Naive thymus-derived CD4-positive, alpha-beta T cell (primary cell): ENCODE measurements at regions not wholly inside any gene's neighbourhood (a gene's known extent, or its start where the extent isn't known, plus 50 kb on each side); places are given as distances from the start of the nearest gene placed in this dataset.

Source experiments
- ATAC-seq: fragments of 150-1000 bp; cut with Tn5 transposase; 2 replicates; pipeline ENCODE4 v1.10.0; 2021; ENCODE audit warnings: mild to moderate bottlenecking, moderate library complexity
- CTCF ChIA-PET: fragments of 350-600 bp; sonication (Branson Sonifier 250); formaldehyde crosslinking; loops from one replicate; lab custom pipeline; 2021; ENCODE audit warnings: antibody characterized with exemption; lab: Charles Lee
- POLR2A ChIA-PET: fragments of 350-600 bp; sonication (Branson Sonifier 250); formaldehyde crosslinking; loops from one replicate; lab custom pipeline; 2021; ENCODE audit warnings: antibody characterized with exemption, inconsistent platforms; lab: Charles Lee
- DNase-seq, 9 donors: peaks; one replicate each; pipeline versions ENCODE4 v3.0.0 to v3.0.0-alpha.2; 2020 to 2022; ENCODE audit warnings: mixed read lengths in 1 of 9
- H3K27ac ChIP-seq: one replicate; pipeline ENCODE4 v1.7.0; 2013; ENCODE audit warnings: mild to moderate bottlenecking, low read depth, low read length, moderate library complexity
- H3K27me3 ChIP-seq, 2 donors: one replicate each; pipeline ENCODE4 v1.7.0; 2013; ENCODE audit warnings: low read length in 2 of 2, mild to moderate bottlenecking in 2 of 2, moderate library complexity in 2 of 2; ENCODE audit not compliant: control insufficient read depth in 2 of 2, insufficient read depth in 2 of 2
- H3K36me3 ChIP-seq, 3 experiments: 1 replicate in 2 of 3; 2 replicates in 1 of 3; pipeline ENCODE4 v1.7.0; 2013; ENCODE audit warnings: low read length in 3 of 3, mild to moderate bottlenecking in 3 of 3, moderate library complexity in 1 of 3; ENCODE audit not compliant: insufficient read depth in 3 of 3, control insufficient read depth in 2 of 3
- H3K4me1 ChIP-seq, 2 donors: one replicate each; pipeline ENCODE4 v1.7.0; 2013; ENCODE audit warnings: low read length in 2 of 2, mild to moderate bottlenecking in 2 of 2, moderate library complexity in 1 of 2; ENCODE audit not compliant: control insufficient read depth in 2 of 2, insufficient read depth in 2 of 2
- H3K4me3 ChIP-seq: 2 replicates; pipeline ENCODE4 v1.7.0; 2013; ENCODE audit warnings: mild to moderate bottlenecking, low read length
- H3K9me3 ChIP-seq, 3 experiments: 1 replicate in 2 of 3; 2 replicates in 1 of 3; pipeline ENCODE4 v1.7.0; 2013; ENCODE audit warnings: low read length in 3 of 3; ENCODE audit not compliant: control insufficient read depth in 2 of 3
- H3K27ac Mint-ChIP-seq, 9 donors: one replicate each; pipeline ENCODE4 v1.8.0; 2020 to 2022; ENCODE audit warnings: mixed read lengths in 9 of 9, mild to moderate bottlenecking in 8 of 9, moderate library complexity in 5 of 9, inconsistent platforms in 2 of 9
- H3K27me3 Mint-ChIP-seq, 5 donors: one replicate each; pipeline ENCODE4 v1.8.0; 2021 to 2022; ENCODE audit warnings: mixed read lengths in 5 of 5, mild to moderate bottlenecking in 1 of 5
- H3K36me3 Mint-ChIP-seq, 5 donors: one replicate each; pipeline ENCODE4 v1.8.0; 2020 to 2022; ENCODE audit warnings: mixed read lengths in 5 of 5, mild to moderate bottlenecking in 3 of 5, inconsistent platforms in 1 of 5
- H3K4me1 Mint-ChIP-seq, 7 donors: one replicate each; pipeline ENCODE4 v1.8.0; 2020 to 2022; ENCODE audit warnings: mixed read lengths in 7 of 7, mild to moderate bottlenecking in 3 of 7, inconsistent platforms in 1 of 7
- H3K4me3 Mint-ChIP-seq, 10 donors: one replicate each; pipeline ENCODE4 v1.8.0; 2020 to 2022; ENCODE audit warnings: mild to moderate bottlenecking in 10 of 10, mixed read lengths in 10 of 10, moderate library complexity in 6 of 10, inconsistent platforms in 2 of 10
- H3K9me3 Mint-ChIP-seq, 11 donors: one replicate each; pipeline ENCODE4 v1.8.0; 2020 to 2022; ENCODE audit warnings: mixed read lengths in 11 of 11, mild to moderate bottlenecking in 4 of 11, inconsistent platforms in 1 of 11, moderate library complexity in 1 of 11
- intact Hi-C, 2 donors: fragments of 100-400 bp; cut with micrococcal nuclease; formaldehyde crosslinking; loops; one replicate each; pipeline ENCODE4 v1.15.1; 2023

- H3K4me3 Mint-ChIP-seq: no peak overlapping the region
- ATAC-seq (no peak), DNase-seq (no peak)
- no peak overlapping the region for H3K27ac Mint-ChIP-seq
- H3K27me3 Mint-ChIP-seq: peaks cover 0 to 9% (median 3%) of the 10 kb centered on the region in 5 donors
- H3K4me3 ChIP-seq: no peak overlapping the region
- H3K9me3 Mint-ChIP-seq: peaks cover 0 to 8% (median 0%) of the 10 kb centered on the region in 11 donors
- H3K4me1 ChIP-seq: no peaks in the 10 kb centered on the region
- H3K36me3 Mint-ChIP-seq: no peaks in the 10 kb centered on the region
- H3K27me3 ChIP-seq: no peaks in the 10 kb centered on the region
- CTCF ChIA-PET: no interaction called here
- H3K27ac ChIP-seq: no peak overlapping the region
- POLR2A ChIA-PET: no interaction called here
- no peaks in the 10 kb centered on the region for H3K9me3 ChIP-seq
- H3K4me1 Mint-ChIP-seq: no peaks in the 10 kb centered on the region
- intact Hi-C loops: no loop called here
- no peaks in the 10 kb centered on the region for H3K36me3 ChIP-seq
Observed at GRCh38 chr12:119245904-119246494, 67.3 kb downstream of the HSPB8 start.

- H3K27ac Mint-ChIP-seq: no peak overlapping the region
- no peak overlapping the region for H3K4me3 Mint-ChIP-seq
- no peak overlapping the region for H3K27ac ChIP-seq
- H3K27me3 Mint-ChIP-seq: peaks cover 0 to 9% (median 0%) of the 10 kb centered on the region in 5 donors
- H3K4me1 ChIP-seq: no peaks in the 10 kb centered on the region
- no peaks in the 10 kb centered on the region for H3K9me3 ChIP-seq
- H3K9me3 Mint-ChIP-seq: peaks cover 0 to 4% (median 0%) of the 10 kb centered on the region in 11 donors
- DNase-seq (no peak), ATAC-seq (no peak)
- H3K4me3 ChIP-seq: no peak overlapping the region
- ChIA-PET CTCF (no interaction called here), POLR2A (no interaction called here)
- H3K36me3 ChIP-seq: no peaks in the 10 kb centered on the region
- intact Hi-C loops: no loop called here
- H3K4me1 Mint-ChIP-seq: no peaks in the 10 kb centered on the region
- H3K27me3 ChIP-seq: no peaks in the 10 kb centered on the region
- H3K36me3 Mint-ChIP-seq: no peaks in the 10 kb centered on the region
Observed at GRCh38 chr12:119247007-119247719, 68.4 kb downstream of the HSPB8 start.

GRCh38 chr12:119247720-119248043 lies 69.0 kb downstream of the HSPB8 start:
- ChIA-PET CTCF (no interaction called here), POLR2A (no interaction called here)
- Mint-ChIP-seq H3K9me3 (peaks cover 0 to 4% (median 0%) of the 10 kb centered on the region in 11 donors), H3K27me3 (peaks cover 0 to 9% (median 0%) of the 10 kb centered on the region in 5 donors), H3K4me3 (no peak overlapping the region), H3K27ac (no peak overlapping the region), H3K36me3 (no peaks in the 10 kb centered on the region), H3K4me1 (no peaks in the 10 kb centered on the region)
- Histone ChIP-seq H3K27ac (no peak overlapping the region), H3K27me3 (no peaks in the 10 kb centered on the region), H3K4me3 (no peak overlapping the region), H3K9me3 (no peaks in the 10 kb centered on the region), H3K4me1 (no peaks in the 10 kb centered on the region), H3K36me3 (no peaks in the 10 kb centered on the region)
- ATAC-seq (no peak), DNase-seq (no peak)
- intact Hi-C loops: no loop called here

- H3K36me3 Mint-ChIP-seq: no peaks in the 10 kb centered on the region
- Histone ChIP-seq H3K4me1 (no peaks in the 10 kb centered on the region), H3K9me3 (no peaks in the 10 kb centered on the region), H3K4me3 (no peak overlapping the region), H3K27ac (no peak overlapping the region), H3K36me3 (no peaks in the 10 kb centered on the region), H3K27me3 (no peaks in the 10 kb centered on the region)
- ChIA-PET POLR2A (no interaction called here), CTCF (no interaction called here)
- intact Hi-C loops: no loop called here
- ATAC-seq (no peak), DNase-seq (no peak)
- no peak overlapping the region for H3K27ac Mint-ChIP-seq
- peaks cover 0 to 9% (median 3%) of the 10 kb centered on the region in 5 donors for H3K27me3 Mint-ChIP-seq
- H3K4me1 Mint-ChIP-seq: no peaks in the 10 kb centered on the region
- H3K4me3 Mint-ChIP-seq: no peak overlapping the region
- H3K9me3 Mint-ChIP-seq: peaks cover 0 to 5% (median 0%) of the 10 kb centered on the region in 11 donors
Observed at GRCh38 chr12:119249383-119250155, 70.8 kb downstream of the HSPB8 start.

GRCh38 chr12:119255314-119255713 lies 76.6 kb downstream of the HSPB8 start:
- H3K27me3 ChIP-seq: no peaks in the 10 kb centered on the region
- Mint-ChIP-seq H3K27ac (peak overlapping the region in 1 of 9 donors; percentile 49), H3K4me3 (no peak overlapping the region), H3K4me1 (peaks cover 0 to 4% (median 0%) of the 10 kb centered on the region in 7 donors), H3K36me3 (peaks cover 0 to 6% (median 0%) of the 10 kb centered on the region in 5 donors), H3K9me3 (peaks cover 4 to 38% (median 6%) of the 10 kb centered on the region in 11 donors), H3K27me3 (peaks cover 6 to 29% (median 22%) of the 10 kb centered on the region in 5 donors)
- CTCF ChIA-PET: no interaction called here
- H3K27ac ChIP-seq: no peak overlapping the region
- no peak overlapping the region for H3K4me3 ChIP-seq
- POLR2A ChIA-PET: no interaction called here
- DNase-seq (no peak), ATAC-seq (no peak)
- H3K9me3 ChIP-seq: no peaks in the 10 kb centered on the region
- H3K36me3 ChIP-seq: no peaks in the 10 kb centered on the region
- intact Hi-C loops: no loop called here
- no peaks in the 10 kb centered on the region for H3K4me1 ChIP-seq

GRCh38 chr12:119258149-119258548 lies 76.4 kb upstream of the CCDC60 start:
- ChIA-PET POLR2A (no interaction called here), CTCF (interaction anchor here (0.6 kb wide), 1 partner anchor 259 kb away, joined by 3 read pairs; no protein-coding TSS in a partner anchor)
- DNase-seq: no peak
- H3K9me3 ChIP-seq: no peaks in the 10 kb centered on the region
- Mint-ChIP-seq H3K36me3 (peaks cover 0 to 6% (median 0%) of the 10 kb centered on the region in 5 donors), H3K27me3 (peaks cover 6 to 46% (median 23%) of the 10 kb centered on the region in 5 donors), H3K4me3 (no peak overlapping the region), H3K27ac (no peak overlapping the region), H3K9me3 (peaks cover 5 to 48% (median 7%) of the 10 kb centered on the region in 11 donors), H3K4me1 (peaks cover 0 to 4% (median 0%) of the 10 kb centered on the region in 7 donors)
- H3K27ac ChIP-seq: no peak overlapping the region
- intact Hi-C loops: no loop called here
- H3K4me1 ChIP-seq: no peaks in the 10 kb centered on the region
- no peak for ATAC-seq
- no peaks in the 10 kb centered on the region for H3K36me3 ChIP-seq
- no peak overlapping the region for H3K4me3 ChIP-seq
- no peaks in the 10 kb centered on the region for H3K27me3 ChIP-seq
